ENCODE measurements at regions not wholly inside any gene's neighbourhood (a gene's known extent, or its start where the extent isn't known, plus 50 kb on each side); places are given as distances from the start of the nearest gene placed in this dataset.

DNA sequence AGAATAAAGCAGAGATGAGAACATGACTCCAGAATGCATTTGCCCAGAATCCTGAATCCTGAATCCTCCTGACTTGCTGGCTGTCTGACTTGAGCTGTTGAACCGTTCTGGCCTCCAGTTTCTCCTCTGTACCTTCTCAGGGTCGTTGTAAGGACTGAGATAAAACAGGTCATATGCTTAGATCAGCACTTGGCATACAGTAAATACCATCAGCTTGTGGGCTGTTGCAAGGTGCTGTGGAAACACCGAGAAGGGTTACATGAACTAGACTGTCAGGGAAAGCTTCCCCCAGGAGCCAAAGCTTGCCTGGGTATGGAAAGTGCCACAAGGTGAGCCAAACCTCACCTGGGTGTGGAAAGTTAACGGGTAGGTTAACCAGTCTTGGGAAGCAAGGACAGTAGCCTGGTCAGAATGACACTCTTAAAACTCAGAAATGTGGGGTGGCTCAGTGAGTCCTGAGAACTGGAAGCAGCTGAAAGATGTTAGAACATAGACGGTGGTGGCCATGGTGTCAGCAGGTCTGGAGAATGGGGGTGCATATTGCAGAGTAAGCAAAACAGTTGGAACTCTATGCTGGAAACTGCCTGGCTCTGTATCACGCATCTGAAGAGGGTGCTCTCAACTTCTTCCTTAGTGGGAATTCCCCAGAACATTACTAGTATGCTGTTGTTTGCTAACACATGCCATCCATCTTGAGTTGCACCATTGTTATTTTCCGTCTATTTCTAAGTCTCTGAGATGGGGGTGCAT is 105.3 kb upstream of the DYRK2 start:
- no peak for TF ChIP-seq CTCF (IDR thresholded peaks at IDR 0.05)

DNA sequence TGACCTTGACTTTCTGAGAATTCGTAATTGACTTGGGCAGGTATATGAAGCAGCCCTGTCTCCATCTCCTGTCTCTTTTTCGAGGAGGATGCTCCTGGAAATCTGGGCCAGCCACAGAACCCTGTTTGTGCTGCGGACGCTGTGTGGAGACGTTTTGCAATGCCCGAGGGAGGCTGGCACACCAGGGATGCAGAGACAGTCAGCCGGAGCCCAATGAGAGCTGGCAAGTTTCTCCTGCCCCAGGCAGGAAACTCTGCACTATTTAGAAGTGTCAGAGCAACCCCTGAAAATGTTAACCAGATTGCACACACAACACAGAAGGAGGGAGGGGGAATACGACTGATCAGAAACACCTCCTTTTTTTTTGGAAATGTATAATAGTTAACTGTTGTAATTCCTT is 103.2 kb upstream of the DYRK2 start:
- TF ChIP-seq CTCF (IDR thresholded peaks at IDR 0.05): no peak

- TF ChIP-seq CTCF (IDR thresholded peaks at IDR 0.05): no peak
Observed at GRCh38 chr12:67546746-67547145, 101.8 kb upstream of the DYRK2 start.

GRCh38 chr12:67558775-67559174 is 89.8 kb upstream of the DYRK2 start:
- no peak for TF ChIP-seq CTCF (IDR thresholded peaks at IDR 0.05)

DNA sequence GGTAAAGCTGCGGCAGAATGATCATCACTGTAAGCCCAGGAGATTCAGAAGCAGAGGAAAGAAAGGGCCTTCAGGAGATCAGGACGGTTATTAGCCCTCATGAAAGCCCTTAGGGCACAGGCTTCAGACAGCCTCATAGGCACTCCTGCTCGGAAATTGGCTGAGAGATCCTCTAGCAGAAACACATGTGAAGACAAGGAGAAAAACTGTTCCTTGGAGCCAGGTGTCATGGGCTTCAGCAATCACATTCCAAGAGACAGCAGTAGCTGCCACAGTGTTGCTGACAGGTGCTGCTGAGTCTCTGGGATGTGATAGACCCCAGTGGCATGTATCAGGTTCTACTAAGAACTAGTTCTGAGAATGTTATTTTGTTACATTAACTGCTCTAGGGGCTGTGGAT is 88.8 kb upstream of the DYRK2 start:
- TF ChIP-seq CTCF (IDR thresholded peaks at IDR 0.05): no peak

- TF ChIP-seq CTCF (IDR thresholded peaks at IDR 0.05): no peak
Observed at GRCh38 chr12:67562513-67563287, 85.8 kb upstream of the DYRK2 start.

DNA sequence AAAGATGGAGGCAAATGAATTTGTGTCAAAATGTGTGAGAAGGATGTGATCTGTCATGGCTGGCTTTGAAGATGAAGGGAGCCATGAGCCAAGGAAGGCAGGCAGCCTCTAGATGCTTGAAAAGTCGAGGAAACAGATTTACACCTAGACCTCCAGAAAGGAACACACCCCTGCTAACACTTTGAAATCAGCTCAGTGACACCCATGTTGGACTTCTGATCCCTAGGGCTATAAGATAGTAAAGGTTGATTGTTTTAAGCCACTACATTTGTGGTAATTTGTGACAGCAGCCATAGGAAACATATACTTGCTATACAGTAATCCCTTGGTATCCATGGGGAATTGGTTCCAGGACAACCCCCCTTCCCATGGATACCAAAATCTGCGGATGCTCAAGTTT is 80.5 kb upstream of the DYRK2 start:
- no peak for TF ChIP-seq CTCF (IDR thresholded peaks at IDR 0.05)
